K562 (cell line): ENCODE measurements at regions not wholly inside any gene's neighbourhood (a gene's known extent, or its start where the extent isn't known, plus 50 kb on each side); places are given as distances from the start of the nearest gene placed in this dataset.

Experiments used
- ATAC-seq: fragments of 200-7000 bp; cut with Tn5 transposase; 3 replicates; pipeline ENCODE4 v1.9.1; 2020; ENCODE audit warnings: moderate library complexity
- BruUV-seq: library from RNA; stranded (reverse); fragments of 400-500 nt; replicated peaks from 2 replicates; lab custom pipeline; 2021; lab: Mats Ljungman, UMichigan
- CTCF ChIA-PET: fragments of 300-600 bp; formaldehyde crosslinking; extraction: SDS; loops from one replicate; lab custom pipeline; 2021; ENCODE audit warnings: low intra/inter-chr PET ratio; lab: Yijun Ruan, JAX
- POLR2A ChIA-PET: fragments of 300-600, 350-650 bp; sonication (Branson Sonifier 250); formaldehyde crosslinking; extraction: SDS; loops from one replicate; lab custom pipeline; 2021; ENCODE audit warnings: antibody characterized with exemption, inconsistent platforms; lab: Yijun Ruan, JAX
- DNase-seq, 4 experiments: peaks; one replicate each; pipeline versions ENCODE4 v3.0.0 to v3.0.0-alpha.2; 2011 to 2018; ENCODE audit warnings: low spot score in 3 of 4, mixed read lengths in 3 of 4; ENCODE audit errors: extremely low read depth in 1 of 4
- FAIRE-seq: peaks from 2 replicates; lab custom pipeline; 2011; peaks lifted over from hg19 to GRCh38; lab: Jason Lieb, UNC
- H2AFZ ChIP-seq: 2 replicates; pipeline ENCODE4 v1.6.0; 2011; ENCODE audit warnings: low read depth, low read length, control low read depth, inconsistent platforms
- H3K27ac ChIP-seq: fragments of 200-600 bp; 3 replicates; pipeline ENCODE4 v1.8.0; 2011; ENCODE audit warnings: low read depth, mild to moderate bottlenecking, control low read depth, inconsistent platforms, low read length, moderate library complexity, mixed read lengths; ENCODE audit errors: extremely low read depth
- H3K27me3 ChIP-seq, 2 experiments: fragments of 300-600 bp in 1 of 2; 2 replicates in 1 of 2; 3 replicates in 1 of 2; pipeline versions ENCODE4 v1.6.0 to v1.8.0; 2011; ENCODE audit warnings: inconsistent platforms in 2 of 2, low read length in 2 of 2, mild to moderate bottlenecking in 1 of 2, mixed read lengths in 1 of 2, moderate library complexity in 1 of 2; ENCODE audit not compliant: control insufficient read depth in 2 of 2, insufficient read depth in 2 of 2
- H3K36me3 ChIP-seq: fragments of 300-600 bp; 3 replicates; pipeline ENCODE4 v1.8.0; 2011; ENCODE audit warnings: mild to moderate bottlenecking, low read length, inconsistent platforms; ENCODE audit not compliant: control insufficient read depth, insufficient read depth
- H3K4me1 ChIP-seq, 2 experiments: fragments of 200-600 bp in 1 of 2; replicated peaks in 1 of 2; 2 replicates in 1 of 2; 3 replicates in 1 of 2; pipeline versions ENCODE4 v1.5.1 to v1.8.0; 2011; ENCODE audit warnings: inconsistent platforms in 2 of 2, low read length in 2 of 2, mild to moderate bottlenecking in 1 of 2, mixed read lengths in 1 of 2, moderate library complexity in 1 of 2; ENCODE audit not compliant: control insufficient read depth in 2 of 2, insufficient read depth in 2 of 2
- H3K4me2 ChIP-seq: 2 replicates; pipeline ENCODE4 v1.6.1; 2011; ENCODE audit warnings: low read length, control low read depth, inconsistent platforms, mixed read lengths; ENCODE audit not compliant: insufficient read depth
- H3K4me3 ChIP-seq: fragments of 200-600 bp; sonication (generic), shearing (Covaris generic); 2 replicates; pipeline ENCODE4 v1.5.1; 2016; ENCODE audit warnings: control low read depth, inconsistent platforms
- H3K79me2 ChIP-seq: fragments of 200-600 bp; 3 replicates; pipeline ENCODE4 v1.8.0; 2011; ENCODE audit warnings: low read length, inconsistent platforms; ENCODE audit not compliant: control insufficient read depth, insufficient read depth
- H3K9ac ChIP-seq, 2 experiments: 2 replicates each; pipeline versions ENCODE4 v1.6.0 to v1.6.1; 2011; ENCODE audit warnings: low read depth in 2 of 2, low read length in 2 of 2, control low read depth in 1 of 2, inconsistent platforms in 1 of 2, mild to moderate bottlenecking in 1 of 2, mixed read lengths in 1 of 2; ENCODE audit not compliant: insufficient read depth in 1 of 2
- H3K9me1 ChIP-seq: one replicate; pipeline ENCODE4 v1.6.0; 2011; ENCODE audit warnings: inconsistent platforms, mild to moderate bottlenecking, low read length, moderate library complexity; ENCODE audit not compliant: control insufficient read depth, insufficient read depth
- H3K9me3 ChIP-seq: replicated peaks from 2 replicates; pipeline ENCODE4 v1.5.1; 2011; ENCODE audit warnings: low read depth, low read length, inconsistent platforms; ENCODE audit not compliant: control insufficient read depth, insufficient read depth
- H4K20me1 ChIP-seq: replicated peaks from 2 replicates; pipeline ENCODE4 v1.6.1; 2011; ENCODE audit warnings: low read length, inconsistent platforms, mixed read lengths; ENCODE audit not compliant: control insufficient read depth, insufficient read depth
- CHCHD3 ChIP-seq: fragments of 250-450 bp; sonication (Bioruptor Pico); IDR thresholded peaks from 2 replicates; pipeline ENCODE4 v2.1.2; 2022; ENCODE audit warnings: mild to moderate bottlenecking
- ESRRB ChIP-seq: fragments of 250-450 bp; sonication (Bioruptor Pico); IDR thresholded peaks from 2 replicates; pipeline ENCODE4 v1.5.0; 2020; ENCODE audit warnings: mild to moderate bottlenecking, moderate library complexity, borderline replicate concordance
- FOXK1 ChIP-seq: sonication (generic); formaldehyde crosslinking; IDR thresholded peaks from 2 replicates; pipeline ENCODE4 v1.8.0; 2022; ENCODE audit warnings: missing genetic modification reagents, mild to moderate bottlenecking, borderline replicate concordance
- NR2C1 ChIP-seq, 2 experiments: fragments of 450-650 bp; IDR thresholded peaks; 2 replicates each; pipeline ENCODE4 v1.6.1; 2017; ENCODE audit warnings: mild to moderate bottlenecking in 2 of 2, antibody characterized with exemption in 1 of 2, inconsistent platforms in 1 of 2, missing compliant biosample characterization in 1 of 2, missing genetic modification characterization in 1 of 2
- RBFOX2 ChIP-seq: fragments of 200-400 bp; formaldehyde crosslinking; IDR thresholded peaks from 2 replicates; pipeline ENCODE4 v1.6.1; 2017; ENCODE audit warnings: low read depth, mild to moderate bottlenecking, low read length, moderate library complexity
- SMARCA5 ChIP-seq: fragments of 450-650 bp; IDR thresholded peaks from 2 replicates; pipeline ENCODE4 v1.6.1; 2016
- SRSF9 ChIP-seq: fragments of 200-400 bp; formaldehyde crosslinking; IDR thresholded peaks from 2 replicates; pipeline ENCODE4 v1.6.1; 2017; ENCODE audit warnings: low read depth, low read length, borderline replicate concordance
- ZFP36 ChIP-seq: fragments of 150-350 bp; IDR thresholded peaks from 2 replicates; pipeline ENCODE4 v1.6.1; 2018; ENCODE audit warnings: low read length, low read depth; ENCODE audit not compliant: partially characterized antibody
- ZNF507 ChIP-seq: conservative IDR thresholded peaks from 2 replicates; pipeline ENCODE4 v1.6.1; 2017; ENCODE audit warnings: missing genetic modification characterization, missing compliant biosample characterization
- WGBS: fragments of 100-300 bp; shearing (Covaris generic); methylation state at CpG from one replicate; pipeline ENCODE4 v1.1.6; 2016; ENCODE audit warnings: low coverage, mixed read lengths; ENCODE audit not compliant: insufficient coverage; ENCODE audit errors: missing lambda C conversion rate; 5-methylcytosine and 5-hydroxymethylcytosine counted together
- in situ Hi-C: fragments of 300-500 bp; cut with MboI; formaldehyde crosslinking; loops from 4 replicates; pipeline ENCODE4 v1.15.0; 2018; ENCODE audit warnings: inconsistent platforms, mixed read lengths
- intact Hi-C: fragments of 100-400 bp; cut with micrococcal nuclease; formaldehyde crosslinking; loops from 2 replicates; pipeline ENCODE4 v1.14.2; 2022
- TF ChIP-seq, protein P1 (sequence below): IDR thresholded peaks from 3 replicates; pipeline ENCODE4 v1.6.1; 2011; ENCODE audit warnings: borderline replicate concordance, mild to moderate bottlenecking; ENCODE audit not compliant: insufficient read length, insufficient read depth
- TF ChIP-seq, protein P2 (sequence below): fragments of 200-800 bp; sonication (Bioruptor generic); IDR thresholded peaks from 2 replicates; pipeline ENCODE4 v1.6.1; 2017; ENCODE audit warnings: missing genetic modification characterization, missing compliant biosample characterization

- ATAC-seq (no peak), FAIRE-seq (no peak), DNase-seq (no peak)
- H3K4me3 ChIP-seq, result no peak overlapping the region
- H3K9me1 ChIP-seq, result no peaks in the 10 kb centered on the region
- no peaks in the 10 kb centered on the region for H3K79me2 ChIP-seq
- H3K9ac ChIP-seq, result no peak overlapping the region
- intact Hi-C loops, result no loop called here
- no peaks in the 10 kb centered on the region for H3K36me3 ChIP-seq
- 12% methylated on average over 5 of the region's 5 CpGs for WGBS
- BruUV-seq, result no TSS peak
- 0 out of 2 replicates have a peak, but pooled peaks cover 2% of the 10 kb centered on the region for H3K9me3 ChIP-seq
- H2AFZ ChIP-seq, result no peak overlapping the region
- no peaks in the 10 kb centered on the region for H4K20me1 ChIP-seq
- H3K4me1 ChIP-seq, result no peaks in the 10 kb centered on the region
- no peak overlapping the region for H3K27ac ChIP-seq
- CTCF ChIA-PET, result no interaction called here
- TF ChIP-seq ZFP36, result no peak
- TF ChIP-seq, protein P1, sequence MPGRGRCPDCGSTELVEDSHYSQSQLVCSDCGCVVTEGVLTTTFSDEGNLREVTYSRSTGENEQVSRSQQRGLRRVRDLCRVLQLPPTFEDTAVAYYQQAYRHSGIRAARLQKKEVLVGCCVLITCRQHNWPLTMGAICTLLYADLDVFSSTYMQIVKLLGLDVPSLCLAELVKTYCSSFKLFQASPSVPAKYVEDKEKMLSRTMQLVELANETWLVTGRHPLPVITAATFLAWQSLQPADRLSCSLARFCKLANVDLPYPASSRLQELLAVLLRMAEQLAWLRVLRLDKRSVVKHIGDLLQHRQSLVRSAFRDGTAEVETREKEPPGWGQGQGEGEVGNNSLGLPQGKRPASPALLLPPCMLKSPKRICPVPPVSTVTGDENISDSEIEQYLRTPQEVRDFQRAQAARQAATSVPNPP, result no peak
- TF ChIP-seq FOXK1 (CRISPR knock-in tag), result no peak
- TF ChIP-seq SMARCA5, result no peak
- TF ChIP-seq RBFOX2, result no peak
- TF ChIP-seq NR2C1 (IDR thresholded peaks at IDR 0.05), result no peak
- TF ChIP-seq NR2C1 (tag; IDR thresholded peaks at IDR 0.05), result no peak
- TF ChIP-seq, protein P2, sequence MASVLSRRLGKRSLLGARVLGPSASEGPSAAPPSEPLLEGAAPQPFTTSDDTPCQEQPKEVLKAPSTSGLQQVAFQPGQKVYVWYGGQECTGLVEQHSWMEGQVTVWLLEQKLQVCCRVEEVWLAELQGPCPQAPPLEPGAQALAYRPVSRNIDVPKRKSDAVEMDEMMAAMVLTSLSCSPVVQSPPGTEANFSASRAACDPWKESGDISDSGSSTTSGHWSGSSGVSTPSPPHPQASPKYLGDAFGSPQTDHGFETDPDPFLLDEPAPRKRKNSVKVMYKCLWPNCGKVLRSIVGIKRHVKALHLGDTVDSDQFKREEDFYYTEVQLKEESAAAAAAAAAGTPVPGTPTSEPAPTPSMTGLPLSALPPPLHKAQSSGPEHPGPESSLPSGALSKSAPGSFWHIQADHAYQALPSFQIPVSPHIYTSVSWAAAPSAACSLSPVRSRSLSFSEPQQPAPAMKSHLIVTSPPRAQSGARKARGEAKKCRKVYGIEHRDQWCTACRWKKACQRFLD (CRISPR knock-in tag), result no peak
- TF ChIP-seq ESRRB (CRISPR knock-in tag), result no peak
- TF ChIP-seq ZNF507 (tag), result no peak
- no peak for TF ChIP-seq SRSF9
- TF ChIP-seq CHCHD3, result no peak
- POLR2A ChIA-PET, result no interaction called here
- no peaks in the 10 kb centered on the region for H3K27me3 ChIP-seq
- in situ Hi-C loops, result no loop called here
- no peak overlapping the region for H3K4me2 ChIP-seq
These were observed 629.8 kb upstream of the IGFBP3 start for GRCh38 chr7:46550864-46551263.
